GM21423 (cell line): ENCODE measurements at regions not wholly inside any gene's neighbourhood (a gene's known extent, or its start where the extent isn't known, plus 50 kb on each side); places are given as distances from the start of the nearest gene placed in this dataset.
"Not testable (repeated sequence)": the region's sequence is repeated elsewhere in the genome, so short reads cannot be mapped to it uniquely, and the experiment has no call there.

Experiments
- ATAC-seq: cut with Tn5 transposase; IDR thresholded peaks from one replicate; pipeline ENCODE4 v1.9.1; 2021; ENCODE audit warnings: mild to moderate bottlenecking, moderate library complexity; ENCODE audit not compliant: unreplicated experiment

DNA sequence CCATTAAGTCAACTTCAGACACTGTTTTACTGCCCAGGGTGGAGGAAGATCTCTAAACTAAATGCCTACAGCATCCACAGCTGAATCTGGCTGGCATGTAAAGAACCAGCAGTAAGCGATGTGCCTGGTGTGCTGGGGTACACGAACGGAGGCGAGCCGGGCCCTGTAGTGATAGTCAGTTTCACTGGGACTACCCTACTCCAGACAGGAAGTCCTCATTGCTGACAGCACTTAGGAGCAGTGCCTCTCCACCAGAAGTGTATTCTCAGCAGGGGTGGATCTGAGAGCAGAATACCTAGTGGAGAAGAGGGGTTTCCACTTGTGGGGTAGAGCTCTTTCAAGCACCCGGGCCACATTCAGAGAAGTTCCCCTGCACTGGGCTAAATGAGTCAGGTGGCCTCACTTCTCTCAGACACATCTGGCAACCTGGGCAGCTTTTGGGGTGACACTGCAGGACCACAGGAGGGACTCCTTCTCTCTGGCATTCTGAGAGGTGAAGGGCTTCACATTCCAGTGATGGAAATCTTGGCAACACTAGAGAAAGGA lies 290.3 kb upstream of the PLGLB1 start:
- not testable (repeated sequence) for ATAC-seq

DNA sequence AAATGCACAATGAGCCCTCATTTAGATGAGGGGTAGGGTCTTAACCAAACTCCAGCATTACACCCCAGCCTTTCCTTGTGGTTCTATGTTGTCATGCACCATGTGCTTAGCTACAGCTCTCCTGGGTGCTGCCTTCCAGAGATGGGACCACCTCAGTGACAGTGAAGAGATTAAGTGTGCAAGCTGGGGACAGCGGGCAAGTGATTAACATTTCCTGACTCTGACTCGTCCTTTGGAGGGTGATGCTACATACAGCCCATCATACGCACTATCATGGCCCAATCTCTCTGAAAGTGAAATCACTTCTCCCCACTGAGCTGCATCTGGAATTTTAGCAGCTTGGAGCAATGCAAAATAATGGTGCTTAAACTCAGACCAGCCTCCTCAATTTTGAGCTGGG lies 293.0 kb upstream of the PLGLB1 start:
- ATAC-seq, result not testable (repeated sequence)

GRCh38 chr2:87315183-87315902 lies 293.7 kb upstream of the PLGLB1 start:
- not testable (repeated sequence) for ATAC-seq

DNA sequence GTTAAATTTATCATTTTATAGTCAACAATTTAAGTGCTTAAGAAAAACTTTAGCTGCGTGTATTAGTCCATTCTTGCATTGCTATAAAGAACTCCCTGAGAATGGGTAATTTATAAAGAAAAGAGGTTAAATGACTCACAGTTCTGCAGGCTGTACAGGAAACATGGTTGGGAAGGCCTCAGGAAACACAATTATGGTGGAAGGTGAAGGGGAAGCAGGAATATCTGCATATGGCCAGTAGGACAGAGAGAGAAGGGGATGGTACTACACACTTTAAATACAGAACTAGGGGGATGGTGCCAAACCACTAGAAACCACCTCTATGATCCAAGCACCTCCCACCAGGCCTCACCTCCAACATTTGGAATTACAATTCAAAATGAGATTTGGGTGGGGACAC lies 295.5 kb upstream of the PLGLB1 start:
- ATAC-seq, result not testable (repeated sequence)

GRCh38 chr2:87318814-87319491 lies 297.3 kb upstream of the PLGLB1 start:
- ATAC-seq, result not testable (repeated sequence)

GRCh38 chr2:87319705-87320104 lies 298.1 kb upstream of the PLGLB1 start:
- not testable (repeated sequence) for ATAC-seq

- not testable (repeated sequence) for ATAC-seq
Measured at GRCh38 chr2:87321201-87321600, 299.6 kb upstream of the PLGLB1 start.

GRCh38 chr2:87324335-87325041 lies 302.8 kb upstream of the PLGLB1 start:
- not testable (repeated sequence) for ATAC-seq

GRCh38 chr2:87325042-87325910 lies 303.6 kb upstream of the PLGLB1 start:
- ATAC-seq, result not testable (repeated sequence)

- ATAC-seq, result not testable (repeated sequence)
Measured at GRCh38 chr2:87325911-87326294, 304.3 kb upstream of the PLGLB1 start.

GRCh38 chr2:87326754-87327153 lies 305.1 kb upstream of the PLGLB1 start:
- not testable (repeated sequence) for ATAC-seq

- ATAC-seq, result not testable (repeated sequence)
Measured at GRCh38 chr2:87327648-87328371, 306.2 kb upstream of the PLGLB1 start.

DNA sequence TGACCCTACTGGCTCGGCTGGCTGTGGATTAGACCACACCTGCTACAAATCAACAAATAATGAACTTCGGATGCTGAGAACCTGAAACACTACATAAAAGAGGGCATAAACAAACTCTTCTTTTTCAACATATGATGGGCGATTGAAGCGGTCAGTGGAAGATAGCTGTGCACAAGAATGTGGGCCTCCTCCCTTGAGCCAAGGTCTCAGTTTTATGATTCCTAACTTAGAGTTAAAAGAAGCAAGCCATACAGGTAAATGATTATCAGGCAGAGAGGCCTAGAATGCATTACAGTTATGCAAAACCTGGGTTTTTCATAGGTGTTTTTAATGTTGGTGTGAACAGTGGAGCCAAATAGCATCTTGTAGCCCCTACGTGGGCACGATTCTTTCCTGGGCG lies 307.9 kb upstream of the PLGLB1 start:
- ATAC-seq, result not testable (repeated sequence)

- ATAC-seq, result not testable (repeated sequence)
Measured at GRCh38 chr2:87330486-87330885, 308.8 kb upstream of the PLGLB1 start.

- not testable (repeated sequence) for ATAC-seq
Measured at GRCh38 chr2:87331940-87332583, 310.4 kb upstream of the PLGLB1 start.

DNA sequence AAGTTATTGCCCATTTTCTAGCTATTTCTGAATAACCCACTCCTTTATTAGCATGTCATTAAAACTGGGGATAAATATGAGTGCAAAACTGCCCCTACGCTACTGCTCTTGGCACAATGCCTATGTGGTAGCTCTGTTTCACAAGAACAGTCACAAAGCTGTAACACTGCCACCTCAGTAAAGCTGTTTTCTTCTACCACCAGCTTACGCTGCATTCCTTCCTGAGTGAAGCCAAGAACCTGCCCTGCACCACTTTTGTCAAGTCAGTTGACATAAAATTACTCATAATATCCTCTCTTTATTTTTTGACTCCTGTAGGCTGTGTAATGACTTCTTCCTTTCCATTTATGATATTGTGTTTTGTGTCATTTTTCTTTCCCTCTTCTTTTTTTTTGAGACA lies 313.2 kb upstream of the PLGLB1 start:
- not testable (repeated sequence) for ATAC-seq

- not testable (repeated sequence) for ATAC-seq
Measured at GRCh38 chr2:87338998-87339397, 317.4 kb upstream of the PLGLB1 start.

- not testable (repeated sequence) for ATAC-seq
Measured at GRCh38 chr2:87341601-87342014, 320.0 kb upstream of the PLGLB1 start.

GRCh38 chr2:87342175-87342574 lies 320.5 kb upstream of the PLGLB1 start:
- not testable (repeated sequence) for ATAC-seq
